Activated CD4-positive, alpha-beta memory T cell treated with anti-CD3 and anti-CD28 coated beads for 36 hours (primary cell): ENCODE measurements at regions not wholly inside any gene's neighbourhood (a gene's known extent, or its start where the extent isn't known, plus 50 kb on each side); places are given as distances from the start of the nearest gene placed in this dataset.

Experiments used
- CTCF ChIA-PET: fragments of 350-600 bp; sonication (Branson Sonifier 250); formaldehyde crosslinking; loops from one replicate; lab custom pipeline; 2021; ENCODE audit warnings: antibody characterized with exemption, inconsistent platforms; lab: Charles Lee
- POLR2A ChIA-PET: fragments of 350-600 bp; sonication (Branson Sonifier 250); formaldehyde crosslinking; loops from one replicate; lab custom pipeline; 2021; ENCODE audit warnings: antibody characterized with exemption; lab: Charles Lee
- DNase-seq: peaks from one replicate; pipeline ENCODE4 v3.0.0-alpha.2; 2020
- H3K27ac Mint-ChIP-seq: one replicate; pipeline ENCODE4 v1.8.0; 2021; ENCODE audit warnings: mixed read lengths
- H3K27me3 Mint-ChIP-seq: one replicate; pipeline ENCODE4 v1.8.0; 2021; ENCODE audit warnings: mixed read lengths
- H3K36me3 Mint-ChIP-seq: one replicate; pipeline ENCODE4 v1.8.0; 2021; ENCODE audit warnings: mixed read lengths
- H3K4me1 Mint-ChIP-seq: one replicate; pipeline ENCODE4 v1.8.0; 2021; ENCODE audit warnings: low read depth, mixed read lengths
- H3K4me3 Mint-ChIP-seq: one replicate; pipeline ENCODE4 v1.8.0; 2021; ENCODE audit warnings: mild to moderate bottlenecking, mixed read lengths
- H3K9me3 Mint-ChIP-seq: one replicate; pipeline ENCODE4 v1.8.0; 2021; ENCODE audit warnings: mixed read lengths
- intact Hi-C: fragments of 100-400 bp; cut with micrococcal nuclease; formaldehyde crosslinking; loops from one replicate; pipeline ENCODE4 v1.15.1; 2023

- Mint-ChIP-seq H3K4me3 (no peak overlapping the region), H3K36me3 (no peaks in the 10 kb centered on the region), H3K4me1 (no peaks in the 10 kb centered on the region), H3K9me3 (no peaks in the 10 kb centered on the region), H3K27me3 (no peaks in the 10 kb centered on the region), H3K27ac (no peak overlapping the region)
- ChIA-PET POLR2A (no interaction called here), CTCF (no interaction called here)
- DNase-seq, result no peak
- intact Hi-C loops, result no loop called here
These were observed 452.7 kb downstream of the BCL11B start for GRCh38 chr14:98819132-98819866.

- intact Hi-C loops, result no loop called here
- CTCF ChIA-PET, result no interaction called here
- Mint-ChIP-seq H3K36me3 (no peaks in the 10 kb centered on the region), H3K27ac (no peak overlapping the region), H3K4me3 (no peak overlapping the region), H3K9me3 (no peaks in the 10 kb centered on the region), H3K27me3 (no peaks in the 10 kb centered on the region), H3K4me1 (no peaks in the 10 kb centered on the region)
- no peak for DNase-seq
- POLR2A ChIA-PET, result no interaction called here
These were observed 452.2 kb downstream of the BCL11B start for GRCh38 chr14:98819867-98820206.

GRCh38 chr14:98822917-98823316 lies 449.1 kb downstream of the BCL11B start:
- ChIA-PET CTCF (no interaction called here), POLR2A (no interaction called here)
- H3K36me3 Mint-ChIP-seq, result no peaks in the 10 kb centered on the region
- peaks cover 7% of the 10 kb centered on the region for H3K4me1 Mint-ChIP-seq
- no peak for DNase-seq
- no peaks in the 10 kb centered on the region for H3K9me3 Mint-ChIP-seq
- H3K27me3 Mint-ChIP-seq, result no peaks in the 10 kb centered on the region
- intact Hi-C loops, result no loop called here
- no peak overlapping the region for H3K4me3 Mint-ChIP-seq
- H3K27ac Mint-ChIP-seq, result no peak overlapping the region

- DNase-seq, result no peak
- intact Hi-C loops, result no loop called here
- ChIA-PET POLR2A (no interaction called here), CTCF (no interaction called here)
- Mint-ChIP-seq H3K27ac (no peak overlapping the region), H3K9me3 (no peaks in the 10 kb centered on the region), H3K36me3 (no peaks in the 10 kb centered on the region), H3K4me3 (no peak overlapping the region), H3K4me1 (peaks cover 7% of the 10 kb centered on the region), H3K27me3 (no peaks in the 10 kb centered on the region)
These were observed 445.4 kb downstream of the BCL11B start for GRCh38 chr14:98826618-98827017.

- Mint-ChIP-seq H3K9me3 (no peaks in the 10 kb centered on the region), H3K27me3 (no peaks in the 10 kb centered on the region), H3K36me3 (no peaks in the 10 kb centered on the region), H3K27ac (no peak overlapping the region), H3K4me1 (no peaks in the 10 kb centered on the region), H3K4me3 (no peak overlapping the region)
- no peak for DNase-seq
- intact Hi-C loops, result no loop called here
- POLR2A ChIA-PET, result no interaction called here
- CTCF ChIA-PET, result no interaction called here
These were observed 437.9 kb downstream of the BCL11B start for GRCh38 chr14:98834119-98834518.

GRCh38 chr14:98835051-98835824 lies 436.8 kb downstream of the BCL11B start:
- ChIA-PET CTCF (no interaction called here), POLR2A (no interaction called here)
- no peaks in the 10 kb centered on the region for H3K9me3 Mint-ChIP-seq
- H3K4me3 Mint-ChIP-seq, result no peak overlapping the region
- H3K36me3 Mint-ChIP-seq, result no peaks in the 10 kb centered on the region
- peaks cover 2% of the 10 kb centered on the region for H3K27me3 Mint-ChIP-seq
- no peak overlapping the region for H3K27ac Mint-ChIP-seq
- intact Hi-C loops, result no loop called here
- DNase-seq, result no peak
- H3K4me1 Mint-ChIP-seq, result no peaks in the 10 kb centered on the region

GRCh38 chr14:98835825-98836100 lies 436.2 kb downstream of the BCL11B start:
- intact Hi-C loops, result no loop called here
- ChIA-PET POLR2A (no interaction called here), CTCF (no interaction called here)
- no peak overlapping the region for H3K27ac Mint-ChIP-seq
- no peaks in the 10 kb centered on the region for H3K36me3 Mint-ChIP-seq
- no peaks in the 10 kb centered on the region for H3K9me3 Mint-ChIP-seq
- H3K4me1 Mint-ChIP-seq, result no peaks in the 10 kb centered on the region
- no peak for DNase-seq
- H3K4me3 Mint-ChIP-seq, result no peak overlapping the region
- peaks cover 2% of the 10 kb centered on the region for H3K27me3 Mint-ChIP-seq

GRCh38 chr14:98840091-98840490 lies 431.9 kb downstream of the BCL11B start:
- peaks cover 4% of the 10 kb centered on the region for H3K4me1 Mint-ChIP-seq

GRCh38 chr14:98840511-98840910 lies 431.5 kb downstream of the BCL11B start:
- peaks cover 4% of the 10 kb centered on the region for H3K4me1 Mint-ChIP-seq
- intact Hi-C loops, result no loop called here
- no peaks in the 10 kb centered on the region for H3K9me3 Mint-ChIP-seq
- no peak for DNase-seq
- no peaks in the 10 kb centered on the region for H3K36me3 Mint-ChIP-seq
- peaks cover 2% of the 10 kb centered on the region for H3K27me3 Mint-ChIP-seq
- CTCF ChIA-PET, result no interaction called here
- H3K27ac Mint-ChIP-seq, result no peak overlapping the region
- no peak overlapping the region for H3K4me3 Mint-ChIP-seq
- POLR2A ChIA-PET, result no interaction called here

More at GRCh38 chr14:98840091-98840490, 431.9 kb downstream of the BCL11B start:
- Mint-ChIP-seq H3K27ac (no peak overlapping the region), H3K36me3 (no peaks in the 10 kb centered on the region), H3K9me3 (no peaks in the 10 kb centered on the region), H3K27me3 (peaks cover 2% of the 10 kb centered on the region), H3K4me3 (no peak overlapping the region)
- ChIA-PET CTCF (no interaction called here), POLR2A (no interaction called here)
- intact Hi-C loops, result no loop called here
- DNase-seq, result no peak

GRCh38 chr14:98844456-98844855 lies 427.5 kb downstream of the BCL11B start:
- Mint-ChIP-seq H3K27ac (no peak overlapping the region), H3K27me3 (peaks cover 2% of the 10 kb centered on the region), H3K4me3 (no peak overlapping the region), H3K9me3 (no peaks in the 10 kb centered on the region), H3K4me1 (peaks cover 4% of the 10 kb centered on the region), H3K36me3 (no peaks in the 10 kb centered on the region)
- POLR2A ChIA-PET, result no interaction called here
- intact Hi-C loops, result no loop called here
- CTCF ChIA-PET, result no interaction called here
- DNase-seq, result no peak

GRCh38 chr14:98847521-98848468 lies 424.2 kb downstream of the BCL11B start:
- Mint-ChIP-seq H3K27ac (no peak overlapping the region), H3K4me1 (peaks cover 4% of the 10 kb centered on the region), H3K27me3 (no peaks in the 10 kb centered on the region), H3K4me3 (no peak overlapping the region), H3K36me3 (no peaks in the 10 kb centered on the region), H3K9me3 (no peaks in the 10 kb centered on the region)
- CTCF ChIA-PET, result interaction anchor here (0.5 kb wide), 1 partner anchor 533 kb away, joined by 3 read pairs; no protein-coding TSS in a partner anchor
- intact Hi-C loops, result no loop called here
- no peak for DNase-seq
- POLR2A ChIA-PET, result no interaction called here

- Mint-ChIP-seq H3K4me1 (no peaks in the 10 kb centered on the region), H3K36me3 (no peaks in the 10 kb centered on the region), H3K4me3 (no peak overlapping the region), H3K27ac (no peak overlapping the region), H3K9me3 (no peaks in the 10 kb centered on the region), H3K27me3 (no peaks in the 10 kb centered on the region)
- intact Hi-C loops, result no loop called here
- CTCF ChIA-PET, result no interaction called here
- POLR2A ChIA-PET, result no interaction called here
- no peak for DNase-seq
These were observed 418.8 kb downstream of the BCL11B start for GRCh38 chr14:98853063-98853729.
